ENCODE measurements at regions not wholly inside any gene's neighbourhood (a gene's known extent, or its start where the extent isn't known, plus 50 kb on each side); places are given as distances from the start of the nearest gene placed in this dataset.

- H3K27me3 ChIP-seq (ENCODE audit: low read length), result no peaks in the 10 kb centered on the region
- H3K4me3 ChIP-seq (ENCODE audit: low read length), result no peak overlapping the region
- no peaks in the 10 kb centered on the region for H3K79me2 ChIP-seq (ENCODE audit: low read length)
- DNase-seq, result peak; percentile 45
- no peaks in the 10 kb centered on the region for H4K20me1 ChIP-seq (ENCODE audit: insufficient read depth, low read depth, low read length)
- no peak overlapping the region for H3K27ac ChIP-seq (ENCODE audit: low read length)
- H3K36me3 ChIP-seq (ENCODE audit: insufficient read depth, low read length), result no peaks in the 10 kb centered on the region
- H2AFZ ChIP-seq (ENCODE audit: low read length), result no peak overlapping the region
- no peak overlapping the region for H3K9ac ChIP-seq (ENCODE audit: low read length)
- no peaks in the 10 kb centered on the region for H3K9me3 ChIP-seq (ENCODE audit: low read length)
- no peak overlapping the region for H3K4me2 ChIP-seq (ENCODE audit: low read depth, low read length, poor library complexity, severe bottlenecking)
- no peaks in the 10 kb centered on the region for H3K4me1 ChIP-seq (ENCODE audit: low read length)
- no peaks in the 10 kb centered on the region for H3K9me2 ChIP-seq (replicated peaks; ENCODE audit: insufficient read depth, low read length)
Observed at GRCh38 chr15:29942143-29942542, 119.9 kb upstream of the TJP1 start.

- H3K9me3 ChIP-seq (ENCODE audit: low read length), result no peaks in the 10 kb centered on the region
- no peak overlapping the region for H3K27ac ChIP-seq (ENCODE audit: low read length)
- no peaks in the 10 kb centered on the region for H3K79me2 ChIP-seq (ENCODE audit: low read length)
- H3K9me2 ChIP-seq (replicated peaks; ENCODE audit: insufficient read depth, low read length), result no peaks in the 10 kb centered on the region
- no peak overlapping the region for H3K4me3 ChIP-seq (ENCODE audit: low read length)
- H3K4me1 ChIP-seq (ENCODE audit: low read length), result no peaks in the 10 kb centered on the region
- H3K27me3 ChIP-seq (ENCODE audit: low read length), result no peaks in the 10 kb centered on the region
- H3K9ac ChIP-seq (ENCODE audit: low read length), result no peak overlapping the region
- no peaks in the 10 kb centered on the region for H3K36me3 ChIP-seq (ENCODE audit: insufficient read depth, low read length)
- H4K20me1 ChIP-seq (ENCODE audit: insufficient read depth, low read depth, low read length), result no peaks in the 10 kb centered on the region
- no peak for DNase-seq
- H2AFZ ChIP-seq (ENCODE audit: low read length), result no peak overlapping the region
- no peak overlapping the region for H3K4me2 ChIP-seq (ENCODE audit: low read depth, low read length, poor library complexity, severe bottlenecking)
Observed at GRCh38 chr15:29939404-29939803, 117.1 kb upstream of the TJP1 start.

GRCh38 chr15:29938361-29939335, 116.4 kb upstream of the TJP1 start:
- DNase-seq, result peak; percentile 48
- no peaks in the 10 kb centered on the region for H3K9me2 ChIP-seq (replicated peaks; ENCODE audit: insufficient read depth, low read length)
- no peaks in the 10 kb centered on the region for H3K27me3 ChIP-seq (ENCODE audit: low read length)
- no peak overlapping the region for H3K4me3 ChIP-seq (ENCODE audit: low read length)
- no peaks in the 10 kb centered on the region for H3K79me2 ChIP-seq (ENCODE audit: low read length)
- no peaks in the 10 kb centered on the region for H3K36me3 ChIP-seq (ENCODE audit: insufficient read depth, low read length)
- H3K27ac ChIP-seq (ENCODE audit: low read length), result no peak overlapping the region
- H3K4me1 ChIP-seq (ENCODE audit: low read length), result no peaks in the 10 kb centered on the region
- no peaks in the 10 kb centered on the region for H4K20me1 ChIP-seq (ENCODE audit: insufficient read depth, low read depth, low read length)
- H3K4me2 ChIP-seq (ENCODE audit: low read depth, low read length, poor library complexity, severe bottlenecking), result no peak overlapping the region
- H2AFZ ChIP-seq (ENCODE audit: low read length), result no peak overlapping the region
- H3K9me3 ChIP-seq (ENCODE audit: low read length), result no peaks in the 10 kb centered on the region
- no peak overlapping the region for H3K9ac ChIP-seq (ENCODE audit: low read length)

- Histone ChIP-seq H3K9me3 (ENCODE audit: low read length) (no peaks in the 10 kb centered on the region), H3K9me2 (replicated peaks; ENCODE audit: insufficient read depth, low read length) (no peaks in the 10 kb centered on the region), H3K27ac (ENCODE audit: low read length) (no peak overlapping the region), H2AFZ (ENCODE audit: low read length) (no peak overlapping the region), H3K4me1 (ENCODE audit: low read length) (no peaks in the 10 kb centered on the region), H3K4me2 (ENCODE audit: low read depth, low read length, poor library complexity, severe bottlenecking) (no peak overlapping the region), H3K9ac (ENCODE audit: low read length) (no peak overlapping the region), H3K36me3 (ENCODE audit: insufficient read depth, low read length) (no peaks in the 10 kb centered on the region), H4K20me1 (ENCODE audit: insufficient read depth, low read depth, low read length) (no peaks in the 10 kb centered on the region), H3K4me3 (ENCODE audit: low read length) (no peak overlapping the region), H3K27me3 (ENCODE audit: low read length) (no peaks in the 10 kb centered on the region), H3K79me2 (ENCODE audit: low read length) (no peaks in the 10 kb centered on the region)
- no peak for DNase-seq
Observed at GRCh38 chr15:29937956-29938355, 115.7 kb upstream of the TJP1 start.

- H2AFZ ChIP-seq (ENCODE audit: low read length), result no peak overlapping the region
- H3K9ac ChIP-seq (ENCODE audit: low read length), result no peak overlapping the region
- no peaks in the 10 kb centered on the region for H3K9me2 ChIP-seq (replicated peaks; ENCODE audit: insufficient read depth, low read length)
Observed at GRCh38 chr15:29936353-29937049, 114.2 kb upstream of the TJP1 start.

GRCh38 chr15:29935296-29936004, 113.2 kb upstream of the TJP1 start:
- Histone ChIP-seq H2AFZ (ENCODE audit: low read length) (no peak overlapping the region), H3K9me2 (replicated peaks; ENCODE audit: insufficient read depth, low read length) (no peaks in the 10 kb centered on the region), H3K9me3 (ENCODE audit: low read length) (no peaks in the 10 kb centered on the region), H3K36me3 (ENCODE audit: insufficient read depth, low read length) (no peaks in the 10 kb centered on the region), H3K4me1 (ENCODE audit: low read length) (no peaks in the 10 kb centered on the region), H4K20me1 (ENCODE audit: insufficient read depth, low read depth, low read length) (no peaks in the 10 kb centered on the region), H3K4me3 (ENCODE audit: low read length) (no peak overlapping the region), H3K4me2 (ENCODE audit: low read depth, low read length, poor library complexity, severe bottlenecking) (no peak overlapping the region), H3K9ac (ENCODE audit: low read length) (no peak overlapping the region), H3K79me2 (ENCODE audit: low read length) (no peaks in the 10 kb centered on the region), H3K27ac (ENCODE audit: low read length) (no peak overlapping the region), H3K27me3 (ENCODE audit: low read length) (no peaks in the 10 kb centered on the region)
- DNase-seq, result peak; percentile 52

More at GRCh38 chr15:29936353-29937049, 114.2 kb upstream of the TJP1 start:
- Histone ChIP-seq H3K36me3 (ENCODE audit: insufficient read depth, low read length) (no peaks in the 10 kb centered on the region), H3K79me2 (ENCODE audit: low read length) (no peaks in the 10 kb centered on the region), H3K9me3 (ENCODE audit: low read length) (no peaks in the 10 kb centered on the region), H3K27me3 (ENCODE audit: low read length) (no peaks in the 10 kb centered on the region), H3K4me3 (ENCODE audit: low read length) (no peak overlapping the region), H4K20me1 (ENCODE audit: insufficient read depth, low read depth, low read length) (no peaks in the 10 kb centered on the region), H3K4me1 (ENCODE audit: low read length) (no peaks in the 10 kb centered on the region), H3K4me2 (ENCODE audit: low read depth, low read length, poor library complexity, severe bottlenecking) (no peak overlapping the region), H3K27ac (ENCODE audit: low read length) (no peak overlapping the region)
- no peak for DNase-seq

GRCh38 chr15:29934251-29934650, 112.0 kb upstream of the TJP1 start:
- H3K79me2 ChIP-seq (ENCODE audit: low read length), result no peaks in the 10 kb centered on the region
- no peak overlapping the region for H3K4me3 ChIP-seq (ENCODE audit: low read length)
- no peaks in the 10 kb centered on the region for H3K27me3 ChIP-seq (ENCODE audit: low read length)
- H3K9ac ChIP-seq (ENCODE audit: low read length), result no peak overlapping the region
- H4K20me1 ChIP-seq (ENCODE audit: insufficient read depth, low read depth, low read length), result no peaks in the 10 kb centered on the region
- H3K36me3 ChIP-seq (ENCODE audit: insufficient read depth, low read length), result no peaks in the 10 kb centered on the region
- H3K9me3 ChIP-seq (ENCODE audit: low read length), result no peaks in the 10 kb centered on the region
- H2AFZ ChIP-seq (ENCODE audit: low read length), result no peak overlapping the region
- no peaks in the 10 kb centered on the region for H3K9me2 ChIP-seq (replicated peaks; ENCODE audit: insufficient read depth, low read length)
- H3K4me1 ChIP-seq (ENCODE audit: low read length), result no peaks in the 10 kb centered on the region
- no peak overlapping the region for H3K4me2 ChIP-seq (ENCODE audit: low read depth, low read length, poor library complexity, severe bottlenecking)
- H3K27ac ChIP-seq (ENCODE audit: low read length), result no peak overlapping the region
- no peak for DNase-seq
